Panc1 (cell line): ENCODE measurements at regions not wholly inside any gene's neighbourhood (a gene's known extent, or its start where the extent isn't known, plus 50 kb on each side); places are given as distances from the start of the nearest gene placed in this dataset.
"Not testable (repeated sequence)": the region's sequence is repeated elsewhere in the genome, so short reads cannot be mapped to it uniquely, and the experiment has no call there.

Experiments
- ATAC-seq: fragments of 200-7000 bp; cut with Tn5 transposase; 2 replicates; pipeline ENCODE4 v1.9.1; 2020; ENCODE audit warnings: mild to moderate bottlenecking, moderate library complexity
- BruUV-seq: library from RNA; stranded (reverse); fragments of 400-500 nt; replicated peaks from 2 replicates; lab custom pipeline; 2021; lab: Mats Ljungman, UMichigan
- CTCF ChIA-PET: fragments of 300-600 bp; sonication (Branson Sonifier 250); formaldehyde crosslinking; loops from one replicate; lab custom pipeline; 2022; ENCODE audit warnings: antibody characterized with exemption; lab: Charles Lee
- POLR2A ChIA-PET: fragments of 300-600 bp; sonication (Branson Sonifier 250); formaldehyde crosslinking; loops from one replicate; lab custom pipeline; 2022; ENCODE audit warnings: antibody characterized with exemption; lab: Charles Lee
- DNase-seq: peaks from one replicate; pipeline ENCODE4 v3.0.0-alpha.2; 2010; ENCODE audit warnings: low read depth, low spot score
- H3K27ac ChIP-seq: 2 replicates; pipeline ENCODE4 v1.5.1; 2011; ENCODE audit warnings: mild to moderate bottlenecking, low read length, inconsistent platforms
- H3K27me3 ChIP-seq: fragments of 200-500 bp; sonication (Bioruptor generic); 2 replicates; pipeline ENCODE4 v1.6.0; 2014; ENCODE audit warnings: low read length, inconsistent platforms; ENCODE audit not compliant: control insufficient read depth, insufficient read depth
- H3K36me3 ChIP-seq: fragments of 200-500 bp; sonication (Bioruptor generic); 2 replicates; pipeline ENCODE4 v1.5.1; 2014; ENCODE audit warnings: inconsistent platforms, mild to moderate bottlenecking, low read length, moderate library complexity; ENCODE audit not compliant: control insufficient read depth, insufficient read depth
- H3K4me1 ChIP-seq: 2 replicates; pipeline ENCODE4 v1.5.1; 2011; ENCODE audit warnings: inconsistent platforms, mild to moderate bottlenecking, low read length, moderate library complexity; ENCODE audit not compliant: control insufficient read depth, insufficient read depth
- H3K4me3 ChIP-seq, 2 experiments: 2 replicates each; pipeline ENCODE4 v1.5.1; 2011 to 2012; ENCODE audit warnings: low read depth in 2 of 2, low read length in 2 of 2, mild to moderate bottlenecking in 2 of 2, inconsistent platforms in 1 of 2, moderate library complexity in 1 of 2
- H3K9me3 ChIP-seq: fragments of 200-500 bp; sonication (Bioruptor generic); 2 replicates; pipeline ENCODE4 v1.5.1; 2014; ENCODE audit warnings: low read depth, mild to moderate bottlenecking, inconsistent platforms, low read length, moderate library complexity; ENCODE audit not compliant: control insufficient read depth, insufficient read depth
- POLR2AphosphoS5 ChIP-seq: IDR thresholded peaks from 2 replicates; pipeline ENCODE4 v1.6.1; 2012; ENCODE audit warnings: mild to moderate bottlenecking, low read depth, low read length, moderate library complexity
- SIN3A ChIP-seq: IDR thresholded peaks from 2 replicates; pipeline ENCODE4 v1.6.1; 2012; ENCODE audit warnings: low read depth, mild to moderate bottlenecking, low read length, moderate library complexity, borderline replicate concordance; ENCODE audit not compliant: insufficient read depth
- TCF7L2 ChIP-seq: IDR thresholded peaks from 2 replicates; pipeline ENCODE4 v1.6.1; 2011; ENCODE audit warnings: mild to moderate bottlenecking, low read depth, low read length, inconsistent platforms
- in situ Hi-C: cut with HindIII; loops from 2 replicates; pipeline ENCODE4 v1.10.0; 2016; ENCODE audit warnings: low sequenced_read_pairs, low pct_unique_long_range_greater_than_20kb
- intact Hi-C: fragments of 100-400 bp; cut with micrococcal nuclease; formaldehyde crosslinking; loops from one replicate; pipeline ENCODE4 v1.10.0; 2022; ENCODE audit not compliant: unreplicated experiment
- TF ChIP-seq, protein P1 (sequence below): fragments of 450-650 bp; IDR thresholded peaks from 2 replicates; pipeline ENCODE4 v1.5.1; 2017; ENCODE audit warnings: mild to moderate bottlenecking
- TF ChIP-seq, protein P2 (sequence below), 2 experiments: IDR thresholded peaks; 2 replicates each; pipeline ENCODE4 v1.6.1; 2011 to 2012; ENCODE audit warnings: low read depth in 2 of 2, control low read depth in 1 of 2, low read length in 1 of 2, mild to moderate bottlenecking in 1 of 2, moderate library complexity in 1 of 2; ENCODE audit not compliant: insufficient read depth in 1 of 2

DNA sequence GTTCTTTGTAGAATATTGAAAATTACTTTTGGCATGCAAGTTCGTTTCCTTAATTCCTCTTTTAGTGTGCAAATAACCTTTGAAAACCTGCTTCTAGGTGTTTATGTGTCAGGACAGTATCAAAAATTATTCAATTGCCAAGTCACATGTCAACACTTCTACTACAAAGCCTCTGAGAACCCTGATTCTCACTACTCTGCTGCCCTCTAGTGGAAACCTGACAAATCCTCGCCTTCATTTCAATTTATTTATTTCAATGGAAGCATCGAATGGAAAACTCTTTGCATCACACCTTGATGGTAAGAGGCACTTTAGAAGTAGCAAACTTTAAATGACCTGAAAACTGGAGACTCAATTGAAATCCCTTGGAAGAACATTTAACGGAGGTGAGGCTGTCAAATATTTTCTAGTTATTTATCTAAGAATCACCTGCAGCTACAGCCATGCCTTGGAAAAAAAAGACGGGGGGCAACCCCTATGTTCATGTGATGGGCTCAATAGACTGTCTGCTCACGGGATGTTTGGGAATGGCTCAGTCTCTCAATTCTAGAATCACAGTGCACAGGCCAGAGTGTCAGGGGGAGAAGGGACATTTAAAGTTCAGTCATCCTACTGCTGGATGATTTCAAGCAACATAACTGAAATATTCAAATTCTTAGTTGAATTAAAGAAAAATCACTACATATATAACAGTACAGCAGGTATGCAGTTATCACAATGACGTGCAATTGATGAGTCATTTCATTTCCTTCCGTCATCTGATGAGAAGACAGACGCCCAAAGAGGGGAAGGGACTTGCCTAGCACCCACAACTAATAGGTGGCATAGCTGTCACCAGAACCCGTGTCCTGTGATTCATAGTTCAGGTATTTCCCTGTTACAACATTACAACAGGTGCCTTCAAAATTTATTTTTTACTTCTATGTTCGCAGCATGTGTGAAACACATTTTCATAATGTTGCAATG is 563.9 kb downstream of the TOX3 start:
- POLR2A ChIA-PET = no interaction called here
- no peaks in the 10 kb centered on the region for H3K9me3 ChIP-seq
- CTCF ChIA-PET = no interaction called here

DNA sequence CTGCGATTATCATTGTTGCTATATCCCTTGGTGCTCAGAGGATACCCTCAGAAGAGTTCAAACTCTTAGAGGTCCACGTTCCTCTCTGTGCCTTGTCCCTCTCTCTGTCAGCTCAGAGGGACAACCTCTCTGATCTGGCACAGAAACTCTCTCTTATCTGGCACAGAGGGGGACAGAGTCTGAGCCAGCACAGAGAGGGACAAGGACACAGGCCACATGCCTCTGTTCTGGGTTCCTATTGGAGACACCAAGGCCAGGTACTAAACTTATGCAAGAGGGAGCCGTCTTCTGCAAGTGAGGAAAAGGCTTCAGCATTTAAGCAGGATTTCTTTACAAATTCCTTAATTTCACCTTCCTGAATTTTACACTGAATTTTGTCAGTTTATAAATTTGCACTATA is 565.2 kb downstream of the TOX3 start:
- DNase-seq (no peak), ATAC-seq (no peak)
- Histone ChIP-seq H3K27me3 (no peaks in the 10 kb centered on the region), H3K27ac (no peak overlapping the region), H3K9me3 (no peaks in the 10 kb centered on the region), H3K4me1 (no peaks in the 10 kb centered on the region), H3K4me3 (no peak overlapping the region), H3K36me3 (no peaks in the 10 kb centered on the region)
- no peak for TF ChIP-seq TCF7L2
- TF ChIP-seq, protein P1, sequence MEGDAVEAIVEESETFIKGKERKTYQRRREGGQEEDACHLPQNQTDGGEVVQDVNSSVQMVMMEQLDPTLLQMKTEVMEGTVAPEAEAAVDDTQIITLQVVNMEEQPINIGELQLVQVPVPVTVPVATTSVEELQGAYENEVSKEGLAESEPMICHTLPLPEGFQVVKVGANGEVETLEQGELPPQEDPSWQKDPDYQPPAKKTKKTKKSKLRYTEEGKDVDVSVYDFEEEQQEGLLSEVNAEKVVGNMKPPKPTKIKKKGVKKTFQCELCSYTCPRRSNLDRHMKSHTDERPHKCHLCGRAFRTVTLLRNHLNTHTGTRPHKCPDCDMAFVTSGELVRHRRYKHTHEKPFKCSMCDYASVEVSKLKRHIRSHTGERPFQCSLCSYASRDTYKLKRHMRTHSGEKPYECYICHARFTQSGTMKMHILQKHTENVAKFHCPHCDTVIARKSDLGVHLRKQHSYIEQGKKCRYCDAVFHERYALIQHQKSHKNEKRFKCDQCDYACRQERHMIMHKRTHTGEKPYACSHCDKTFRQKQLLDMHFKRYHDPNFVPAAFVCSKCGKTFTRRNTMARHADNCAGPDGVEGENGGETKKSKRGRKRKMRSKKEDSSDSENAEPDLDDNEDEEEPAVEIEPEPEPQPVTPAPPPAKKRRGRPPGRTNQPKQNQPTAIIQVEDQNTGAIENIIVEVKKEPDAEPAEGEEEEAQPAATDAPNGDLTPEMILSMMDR = no peak
- TF ChIP-seq POLR2AphosphoS5 = no peak
- TF ChIP-seq, protein P2, sequence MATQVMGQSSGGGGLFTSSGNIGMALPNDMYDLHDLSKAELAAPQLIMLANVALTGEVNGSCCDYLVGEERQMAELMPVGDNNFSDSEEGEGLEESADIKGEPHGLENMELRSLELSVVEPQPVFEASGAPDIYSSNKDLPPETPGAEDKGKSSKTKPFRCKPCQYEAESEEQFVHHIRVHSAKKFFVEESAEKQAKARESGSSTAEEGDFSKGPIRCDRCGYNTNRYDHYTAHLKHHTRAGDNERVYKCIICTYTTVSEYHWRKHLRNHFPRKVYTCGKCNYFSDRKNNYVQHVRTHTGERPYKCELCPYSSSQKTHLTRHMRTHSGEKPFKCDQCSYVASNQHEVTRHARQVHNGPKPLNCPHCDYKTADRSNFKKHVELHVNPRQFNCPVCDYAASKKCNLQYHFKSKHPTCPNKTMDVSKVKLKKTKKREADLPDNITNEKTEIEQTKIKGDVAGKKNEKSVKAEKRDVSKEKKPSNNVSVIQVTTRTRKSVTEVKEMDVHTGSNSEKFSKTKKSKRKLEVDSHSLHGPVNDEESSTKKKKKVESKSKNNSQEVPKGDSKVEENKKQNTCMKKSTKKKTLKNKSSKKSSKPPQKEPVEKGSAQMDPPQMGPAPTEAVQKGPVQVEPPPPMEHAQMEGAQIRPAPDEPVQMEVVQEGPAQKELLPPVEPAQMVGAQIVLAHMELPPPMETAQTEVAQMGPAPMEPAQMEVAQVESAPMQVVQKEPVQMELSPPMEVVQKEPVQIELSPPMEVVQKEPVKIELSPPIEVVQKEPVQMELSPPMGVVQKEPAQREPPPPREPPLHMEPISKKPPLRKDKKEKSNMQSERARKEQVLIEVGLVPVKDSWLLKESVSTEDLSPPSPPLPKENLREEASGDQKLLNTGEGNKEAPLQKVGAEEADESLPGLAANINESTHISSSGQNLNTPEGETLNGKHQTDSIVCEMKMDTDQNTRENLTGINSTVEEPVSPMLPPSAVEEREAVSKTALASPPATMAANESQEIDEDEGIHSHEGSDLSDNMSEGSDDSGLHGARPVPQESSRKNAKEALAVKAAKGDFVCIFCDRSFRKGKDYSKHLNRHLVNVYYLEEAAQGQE (IDR thresholded peaks at IDR 0.05; ENCODE audit: insufficient read depth in 1 of 2, low read depth in 2 of 2, low read length in 1 of 2) = no peak
- TF ChIP-seq SIN3A = no peak
- intact Hi-C loops = loop anchor here (5.0 kb wide), 1 partner anchor 159 kb away; no protein-coding TSS in a partner anchor
- in situ Hi-C loops = no loop called here
- ChIA-PET POLR2A (no interaction called here), CTCF (interaction anchor here (0.7 kb wide), 1 partner anchor 30 kb away, joined by 3 read pairs; no protein-coding TSS in a partner anchor)
- BruUV-seq = no TSS peak

More for the DNA sequence above, 563.9 kb downstream of the TOX3 start:
- in situ Hi-C loops (no loop called here), intact Hi-C loops (loop anchor here (5.0 kb wide), 1 partner anchor 161 kb away; no protein-coding TSS in a partner anchor)
- peak; percentile 52 for DNase-seq
- no peak for TF ChIP-seq POLR2AphosphoS5
- TF ChIP-seq, protein P1 = peak; percentile 67
- Histone ChIP-seq H3K36me3 (no peaks in the 10 kb centered on the region), H3K27me3 (no peaks in the 10 kb centered on the region), H3K4me1 (no peaks in the 10 kb centered on the region), H3K27ac (no peak overlapping the region), H3K4me3 (no peak overlapping the region)
- no peak for ATAC-seq
- no TSS peak for BruUV-seq

DNA sequence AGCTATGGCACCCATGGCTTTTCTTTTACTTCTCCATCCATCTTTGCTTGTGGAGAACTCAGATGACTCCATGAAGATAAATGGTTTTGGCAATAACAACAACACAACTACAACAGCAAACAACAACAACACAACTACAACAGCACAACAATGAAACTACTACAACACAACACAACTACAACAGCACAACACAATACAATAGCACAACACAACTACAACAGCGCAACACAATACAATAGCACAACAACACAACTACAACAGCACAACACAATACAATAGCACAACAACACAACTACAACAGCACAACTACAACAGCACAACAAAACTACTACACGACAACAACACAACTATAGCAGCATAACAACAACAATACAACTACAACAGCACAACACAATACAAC is 569.4 kb downstream of the TOX3 start:
- H3K4me3 ChIP-seq, CTCF ChIA-PET, H3K4me1 ChIP-seq, DNase-seq, intact Hi-C loops, in situ Hi-C loops, H3K27me3 ChIP-seq, BruUV-seq, H3K27ac ChIP-seq, H3K36me3 ChIP-seq, ATAC-seq, H3K9me3 ChIP-seq, POLR2A ChIA-PET: not testable (repeated sequence)
